Activated T-helper 17 cell treated with anti-CD3 and anti-CD28 coated beads, Interleukin-2, amount 50 U/mL, for 72 hours (primary cell): ENCODE measurements at regions not wholly inside any gene's neighbourhood (a gene's known extent, or its start where the extent isn't known, plus 50 kb on each side); places are given as distances from the start of the nearest gene placed in this dataset.
"Not testable (repeated sequence)": the region's sequence is repeated elsewhere in the genome, so short reads cannot be mapped to it uniquely, and the experiment has no call there.

Experiments used
- ATAC-seq: fragments of 150-1000 bp; cut with Tn5 transposase; replicated peaks from 2 replicates; pipeline ENCODE4 v1.10.0; 2021; ENCODE audit warnings: mild to moderate bottlenecking, moderate library complexity
- H3K27ac Mint-ChIP-seq: one replicate; pipeline ENCODE4 v1.8.0; 2022; ENCODE audit warnings: mixed read lengths
- H3K27me3 Mint-ChIP-seq: one replicate; pipeline ENCODE4 v1.8.0; 2022; ENCODE audit warnings: mixed read lengths
- H3K36me3 Mint-ChIP-seq: one replicate; pipeline ENCODE4 v1.8.0; 2022; ENCODE audit warnings: low read depth, mild to moderate bottlenecking, mixed read lengths
- H3K4me1 Mint-ChIP-seq: one replicate; pipeline ENCODE4 v1.8.0; 2022; ENCODE audit warnings: mixed read lengths
- H3K4me3 Mint-ChIP-seq: one replicate; pipeline ENCODE4 v1.8.0; 2022; ENCODE audit warnings: mild to moderate bottlenecking, mixed read lengths
- H3K9me3 Mint-ChIP-seq: one replicate; pipeline ENCODE4 v1.8.0; 2022; ENCODE audit warnings: mixed read lengths

GRCh38 chr1:234839663-234840062 lies 229.7 kb upstream of the IRF2BP2 start:
- no peaks in the 10 kb centered on the region for H3K9me3 Mint-ChIP-seq
- no peak for ATAC-seq
- H3K4me1 Mint-ChIP-seq: peaks cover 27% of the 10 kb centered on the region
- no peaks in the 10 kb centered on the region for H3K27me3 Mint-ChIP-seq
- H3K36me3 Mint-ChIP-seq: no peaks in the 10 kb centered on the region
- H3K4me3 Mint-ChIP-seq: no peak overlapping the region
- no peak overlapping the region for H3K27ac Mint-ChIP-seq

GRCh38 chr1:234838820-234839219 lies 228.8 kb upstream of the IRF2BP2 start:
- Mint-ChIP-seq H3K27ac (no peak overlapping the region), H3K4me1 (peaks cover 20% of the 10 kb centered on the region), H3K27me3 (no peaks in the 10 kb centered on the region), H3K9me3 (no peaks in the 10 kb centered on the region), H3K4me3 (no peak overlapping the region), H3K36me3 (no peaks in the 10 kb centered on the region)
- no peak for ATAC-seq

GRCh38 chr1:234838182-234838581 lies 228.2 kb upstream of the IRF2BP2 start:
- H3K36me3 Mint-ChIP-seq: no peaks in the 10 kb centered on the region
- no peak overlapping the region for H3K27ac Mint-ChIP-seq
- H3K4me1 Mint-ChIP-seq: peaks cover 17% of the 10 kb centered on the region
- no peak for ATAC-seq
- no peaks in the 10 kb centered on the region for H3K27me3 Mint-ChIP-seq
- H3K4me3 Mint-ChIP-seq: no peak overlapping the region
- H3K9me3 Mint-ChIP-seq: no peaks in the 10 kb centered on the region

GRCh38 chr1:234837713-234838112 lies 227.7 kb upstream of the IRF2BP2 start:
- Mint-ChIP-seq H3K9me3 (no peaks in the 10 kb centered on the region), H3K36me3 (no peaks in the 10 kb centered on the region), H3K4me1 (peaks cover 12% of the 10 kb centered on the region), H3K27ac (no peak overlapping the region), H3K27me3 (no peaks in the 10 kb centered on the region), H3K4me3 (no peak overlapping the region)
- ATAC-seq: no peak

GRCh38 chr1:234836776-234837357 lies 226.9 kb upstream of the IRF2BP2 start:
- H3K27ac Mint-ChIP-seq: no peak overlapping the region
- H3K36me3 Mint-ChIP-seq: no peaks in the 10 kb centered on the region
- peaks cover 12% of the 10 kb centered on the region for H3K4me1 Mint-ChIP-seq
- H3K9me3 Mint-ChIP-seq: no peaks in the 10 kb centered on the region
- H3K4me3 Mint-ChIP-seq: no peak overlapping the region
- ATAC-seq: no peak
- no peaks in the 10 kb centered on the region for H3K27me3 Mint-ChIP-seq

- Mint-ChIP-seq H3K4me1 (peaks cover 6% of the 10 kb centered on the region), H3K4me3 (no peak overlapping the region), H3K27ac (no peak overlapping the region), H3K27me3 (no peaks in the 10 kb centered on the region), H3K36me3 (no peaks in the 10 kb centered on the region), H3K9me3 (no peaks in the 10 kb centered on the region)
- ATAC-seq: no peak
Measured at GRCh38 chr1:234836045-234836681, 226.2 kb upstream of the IRF2BP2 start.

- H3K4me3 Mint-ChIP-seq: no peak overlapping the region
- no peak overlapping the region for H3K27ac Mint-ChIP-seq
- no peaks in the 10 kb centered on the region for H3K9me3 Mint-ChIP-seq
- ATAC-seq: no peak
- H3K36me3 Mint-ChIP-seq: no peaks in the 10 kb centered on the region
- H3K27me3 Mint-ChIP-seq: no peaks in the 10 kb centered on the region
- H3K4me1 Mint-ChIP-seq: peaks cover 7% of the 10 kb centered on the region
Measured at GRCh38 chr1:234835239-234835638, 225.3 kb upstream of the IRF2BP2 start.

- no peak for ATAC-seq
Measured at GRCh38 chr1:234833646-234834045, 223.7 kb upstream of the IRF2BP2 start.

GRCh38 chr1:234833118-234833517 lies 223.1 kb upstream of the IRF2BP2 start:
- H3K9me3 Mint-ChIP-seq: no peaks in the 10 kb centered on the region
- H3K27me3 Mint-ChIP-seq: no peaks in the 10 kb centered on the region
- ATAC-seq: no peak
- H3K27ac Mint-ChIP-seq: no peak overlapping the region
- H3K4me3 Mint-ChIP-seq: no peak overlapping the region
- H3K36me3 Mint-ChIP-seq: no peaks in the 10 kb centered on the region
- H3K4me1 Mint-ChIP-seq: peaks cover 13% of the 10 kb centered on the region

More at GRCh38 chr1:234833646-234834045, 223.7 kb upstream of the IRF2BP2 start:
- Mint-ChIP-seq H3K27ac (no peak overlapping the region), H3K4me1 (peaks cover 13% of the 10 kb centered on the region), H3K4me3 (no peak overlapping the region), H3K9me3 (no peaks in the 10 kb centered on the region), H3K27me3 (no peaks in the 10 kb centered on the region), H3K36me3 (no peaks in the 10 kb centered on the region)

- no peaks in the 10 kb centered on the region for H3K36me3 Mint-ChIP-seq
- no peaks in the 10 kb centered on the region for H3K27me3 Mint-ChIP-seq
- H3K27ac Mint-ChIP-seq: peak overlapping the region; percentile 22
- no peak overlapping the region for H3K4me3 Mint-ChIP-seq
- ATAC-seq: no peak
- H3K9me3 Mint-ChIP-seq: no peaks in the 10 kb centered on the region
- peaks cover 7% of the 10 kb centered on the region for H3K4me1 Mint-ChIP-seq
Measured at GRCh38 chr1:234827656-234828055, 217.7 kb upstream of the IRF2BP2 start.

GRCh38 chr1:234827181-234827580 lies 217.2 kb upstream of the IRF2BP2 start:
- H3K4me1 Mint-ChIP-seq: peaks cover 7% of the 10 kb centered on the region
- ATAC-seq: no peak
- no peaks in the 10 kb centered on the region for H3K36me3 Mint-ChIP-seq
- H3K9me3 Mint-ChIP-seq: no peaks in the 10 kb centered on the region
- no peaks in the 10 kb centered on the region for H3K27me3 Mint-ChIP-seq
- H3K27ac Mint-ChIP-seq: peak overlapping the region; percentile 22
- H3K4me3 Mint-ChIP-seq: no peak overlapping the region

GRCh38 chr1:234826352-234826751 lies 216.4 kb upstream of the IRF2BP2 start:
- Mint-ChIP-seq H3K9me3 (no peaks in the 10 kb centered on the region), H3K27ac (no peak overlapping the region), H3K4me3 (no peak overlapping the region), H3K36me3 (no peaks in the 10 kb centered on the region), H3K27me3 (no peaks in the 10 kb centered on the region), H3K4me1 (peaks cover 7% of the 10 kb centered on the region)
- no peak for ATAC-seq

- H3K27ac Mint-ChIP-seq: no peak overlapping the region
- ATAC-seq: no peak
- H3K36me3 Mint-ChIP-seq: no peaks in the 10 kb centered on the region
Measured at GRCh38 chr1:234825498-234826165, 215.7 kb upstream of the IRF2BP2 start.

GRCh38 chr1:234824836-234825235 lies 214.9 kb upstream of the IRF2BP2 start:
- H3K36me3 Mint-ChIP-seq, H3K4me3 Mint-ChIP-seq, H3K4me1 Mint-ChIP-seq, H3K27ac Mint-ChIP-seq, H3K27me3 Mint-ChIP-seq, H3K9me3 Mint-ChIP-seq, ATAC-seq: not testable (repeated sequence)

More at GRCh38 chr1:234825498-234826165, 215.7 kb upstream of the IRF2BP2 start:
- H3K27me3 Mint-ChIP-seq: no peaks in the 10 kb centered on the region
- H3K4me1 Mint-ChIP-seq: peaks cover 7% of the 10 kb centered on the region
- no peaks in the 10 kb centered on the region for H3K9me3 Mint-ChIP-seq
- no peak overlapping the region for H3K4me3 Mint-ChIP-seq
